Testis (tissue), 2 donors: ENCODE measurements at regions not wholly inside any gene's neighbourhood (a gene's known extent, or its start where the extent isn't known, plus 50 kb on each side); places are given as distances from the start of the nearest gene placed in this dataset.

Experiments
- POLR2A ChIP-seq: fragments of 450-650 bp; IDR thresholded peaks from one replicate; pipeline ENCODE4 v1.6.1; 2017; ENCODE audit warnings: antibody characterized with exemption, mild to moderate bottlenecking, moderate library complexity
- TF ChIP-seq, protein P1 (sequence below), 3 experiments: fragments of 450-650 bp in 2 of 3; fragments of 200-600 bp in 1 of 3; sonication (generic) in 1 of 3; IDR thresholded peaks; one replicate each; pipeline ENCODE4 v1.5.1; 2016 to 2019; ENCODE audit warnings: antibody characterized with exemption in 3 of 3, mild to moderate bottlenecking in 2 of 3, moderate library complexity in 1 of 3

DNA sequence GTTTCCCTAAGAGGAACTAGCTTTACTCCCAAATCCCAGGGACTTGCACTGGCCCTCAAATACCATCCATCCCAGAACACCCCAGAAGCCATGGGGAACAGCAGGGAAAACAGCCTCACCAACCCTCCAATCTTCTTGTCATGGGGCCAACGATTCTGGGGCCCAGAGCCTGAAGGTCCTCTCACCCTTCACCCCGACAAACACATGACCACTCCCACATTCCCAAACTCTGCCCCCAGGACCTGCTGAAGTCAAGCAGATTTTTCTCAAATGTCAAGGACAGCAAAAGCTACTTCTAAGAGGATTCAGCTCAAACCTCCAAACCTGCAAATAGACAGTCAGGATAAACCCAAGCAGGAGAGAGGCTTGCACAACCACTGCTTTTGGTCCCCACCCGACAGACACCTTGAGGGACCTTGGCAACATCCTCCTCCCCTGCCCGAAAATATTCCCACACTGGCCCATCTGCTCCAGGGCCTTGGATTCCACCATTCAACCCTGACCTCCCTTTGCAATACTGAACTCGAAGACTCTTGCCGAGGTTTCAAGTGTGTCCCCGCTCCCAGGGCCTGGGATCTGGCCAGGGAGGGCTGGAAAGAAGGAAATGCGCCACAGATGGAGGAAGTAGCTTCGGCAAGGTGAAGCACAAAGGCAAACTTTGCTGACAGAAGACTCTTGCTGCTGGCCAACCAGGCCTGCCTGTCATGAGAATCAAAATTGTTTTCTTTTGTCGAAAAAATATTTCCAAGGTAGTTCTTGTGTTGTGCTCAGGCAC lies 143.3 kb downstream of the ZFP36L2 start:
- TF ChIP-seq, protein P1, sequence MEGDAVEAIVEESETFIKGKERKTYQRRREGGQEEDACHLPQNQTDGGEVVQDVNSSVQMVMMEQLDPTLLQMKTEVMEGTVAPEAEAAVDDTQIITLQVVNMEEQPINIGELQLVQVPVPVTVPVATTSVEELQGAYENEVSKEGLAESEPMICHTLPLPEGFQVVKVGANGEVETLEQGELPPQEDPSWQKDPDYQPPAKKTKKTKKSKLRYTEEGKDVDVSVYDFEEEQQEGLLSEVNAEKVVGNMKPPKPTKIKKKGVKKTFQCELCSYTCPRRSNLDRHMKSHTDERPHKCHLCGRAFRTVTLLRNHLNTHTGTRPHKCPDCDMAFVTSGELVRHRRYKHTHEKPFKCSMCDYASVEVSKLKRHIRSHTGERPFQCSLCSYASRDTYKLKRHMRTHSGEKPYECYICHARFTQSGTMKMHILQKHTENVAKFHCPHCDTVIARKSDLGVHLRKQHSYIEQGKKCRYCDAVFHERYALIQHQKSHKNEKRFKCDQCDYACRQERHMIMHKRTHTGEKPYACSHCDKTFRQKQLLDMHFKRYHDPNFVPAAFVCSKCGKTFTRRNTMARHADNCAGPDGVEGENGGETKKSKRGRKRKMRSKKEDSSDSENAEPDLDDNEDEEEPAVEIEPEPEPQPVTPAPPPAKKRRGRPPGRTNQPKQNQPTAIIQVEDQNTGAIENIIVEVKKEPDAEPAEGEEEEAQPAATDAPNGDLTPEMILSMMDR (IDR thresholded peaks at IDR 0.05), result no peak
- TF ChIP-seq POLR2A, result no peak
